GM06990 (cell line): ENCODE measurements at regions not wholly inside any gene's neighbourhood (a gene's known extent, or its start where the extent isn't known, plus 50 kb on each side); places are given as distances from the start of the nearest gene placed in this dataset.

ENCODE experiments used
- DNase-seq: peaks from one replicate; pipeline ENCODE4 v3.0.0-alpha.2; 2011; ENCODE audit not compliant: insufficient read length; ENCODE audit errors: extremely low read depth
- H3K27me3 ChIP-seq: replicated peaks from 2 replicates; pipeline ENCODE4 v1.6.0; 2011; ENCODE audit warnings: low read length; ENCODE audit not compliant: control insufficient read depth, insufficient read depth
- H3K36me3 ChIP-seq: 2 replicates; pipeline ENCODE4 v1.5.1; 2011; ENCODE audit warnings: low read length; ENCODE audit not compliant: control insufficient read depth, insufficient read depth
- H3K4me3 ChIP-seq: replicated peaks from 2 replicates; pipeline ENCODE4 v1.5.1; 2011; ENCODE audit warnings: low read depth, mild to moderate bottlenecking, control low read depth, low read length
- TF ChIP-seq, protein P1 (sequence below): IDR thresholded peaks from 2 replicates; pipeline ENCODE4 v1.5.1; 2011; ENCODE audit warnings: low read length, control low read depth, mild to moderate bottlenecking, inconsistent platforms; ENCODE audit not compliant: insufficient read depth, poor library complexity, severe bottlenecking

DNA sequence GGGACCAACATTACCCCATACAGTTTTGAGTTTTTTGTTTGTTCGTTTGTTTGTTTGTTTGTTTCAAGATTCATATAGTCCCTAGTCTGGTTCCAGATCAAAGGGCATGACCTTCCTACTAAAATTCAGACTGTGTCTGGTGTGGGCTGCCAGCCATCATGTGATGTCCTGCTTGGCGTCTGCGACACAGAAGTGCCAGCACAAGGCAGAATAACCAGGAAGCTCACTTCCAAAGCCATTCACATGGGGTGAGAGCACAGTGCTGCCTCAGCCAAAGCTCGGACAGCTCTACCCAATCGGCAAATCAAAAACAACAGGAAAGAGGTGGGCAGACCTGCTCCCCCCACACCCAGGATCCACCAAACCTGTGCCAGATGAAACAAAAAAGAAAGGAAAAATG lies 142.6 kb upstream of the THBS1 start:
- H3K27me3 ChIP-seq: no peaks in the 10 kb centered on the region; the same call in 1 of the 2 replicates
- no peak for DNase-seq
- TF ChIP-seq, protein P1, sequence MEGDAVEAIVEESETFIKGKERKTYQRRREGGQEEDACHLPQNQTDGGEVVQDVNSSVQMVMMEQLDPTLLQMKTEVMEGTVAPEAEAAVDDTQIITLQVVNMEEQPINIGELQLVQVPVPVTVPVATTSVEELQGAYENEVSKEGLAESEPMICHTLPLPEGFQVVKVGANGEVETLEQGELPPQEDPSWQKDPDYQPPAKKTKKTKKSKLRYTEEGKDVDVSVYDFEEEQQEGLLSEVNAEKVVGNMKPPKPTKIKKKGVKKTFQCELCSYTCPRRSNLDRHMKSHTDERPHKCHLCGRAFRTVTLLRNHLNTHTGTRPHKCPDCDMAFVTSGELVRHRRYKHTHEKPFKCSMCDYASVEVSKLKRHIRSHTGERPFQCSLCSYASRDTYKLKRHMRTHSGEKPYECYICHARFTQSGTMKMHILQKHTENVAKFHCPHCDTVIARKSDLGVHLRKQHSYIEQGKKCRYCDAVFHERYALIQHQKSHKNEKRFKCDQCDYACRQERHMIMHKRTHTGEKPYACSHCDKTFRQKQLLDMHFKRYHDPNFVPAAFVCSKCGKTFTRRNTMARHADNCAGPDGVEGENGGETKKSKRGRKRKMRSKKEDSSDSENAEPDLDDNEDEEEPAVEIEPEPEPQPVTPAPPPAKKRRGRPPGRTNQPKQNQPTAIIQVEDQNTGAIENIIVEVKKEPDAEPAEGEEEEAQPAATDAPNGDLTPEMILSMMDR: no peak
- H3K4me3 ChIP-seq: no peak overlapping the region
- no peaks in the 10 kb centered on the region for H3K36me3 ChIP-seq

DNA sequence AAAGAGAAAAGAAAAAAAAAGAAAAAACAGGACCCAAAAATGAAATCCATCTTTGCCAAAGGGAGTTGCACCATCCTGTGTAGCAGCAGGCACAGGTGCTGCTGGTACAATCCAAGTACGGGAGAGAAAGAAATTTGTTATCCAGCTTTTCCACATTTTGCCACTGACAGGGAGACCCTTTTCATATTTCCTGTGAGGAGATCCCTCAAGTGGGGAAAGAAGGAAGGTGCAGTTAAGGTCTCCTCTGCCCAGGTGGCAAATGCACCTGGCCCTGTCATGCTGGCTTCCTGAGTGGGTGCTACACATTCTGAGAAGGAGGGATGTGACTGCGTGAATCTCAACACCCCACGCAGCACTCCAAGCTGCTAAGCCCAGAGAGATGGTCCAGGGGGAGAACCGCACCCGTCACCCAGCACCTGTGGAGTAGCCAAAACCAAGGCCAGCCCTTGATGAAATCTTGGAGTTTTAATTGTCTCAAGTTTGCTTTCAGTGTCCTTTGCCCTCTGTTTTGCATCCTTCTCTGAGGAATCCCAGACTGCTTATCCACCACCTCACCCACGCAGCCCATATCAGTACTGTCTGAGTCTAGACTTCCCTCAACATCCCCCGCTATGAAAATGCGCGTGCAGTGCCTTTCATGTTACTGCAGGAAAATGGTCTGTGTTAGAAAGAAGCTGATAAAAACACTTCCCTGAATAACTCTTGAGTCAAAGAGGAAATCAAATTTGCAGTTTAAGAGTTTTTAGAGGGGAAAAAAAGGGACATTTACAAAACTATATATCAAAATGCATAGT lies 141.9 kb upstream of the THBS1 start:
- Histone ChIP-seq H3K27me3 (no peaks in the 10 kb centered on the region; the same call in 1 of the 2 replicates), H3K36me3 (no peaks in the 10 kb centered on the region), H3K4me3 (no peak overlapping the region)
- DNase-seq: no peak
- TF ChIP-seq, protein P1: no peak

DNA sequence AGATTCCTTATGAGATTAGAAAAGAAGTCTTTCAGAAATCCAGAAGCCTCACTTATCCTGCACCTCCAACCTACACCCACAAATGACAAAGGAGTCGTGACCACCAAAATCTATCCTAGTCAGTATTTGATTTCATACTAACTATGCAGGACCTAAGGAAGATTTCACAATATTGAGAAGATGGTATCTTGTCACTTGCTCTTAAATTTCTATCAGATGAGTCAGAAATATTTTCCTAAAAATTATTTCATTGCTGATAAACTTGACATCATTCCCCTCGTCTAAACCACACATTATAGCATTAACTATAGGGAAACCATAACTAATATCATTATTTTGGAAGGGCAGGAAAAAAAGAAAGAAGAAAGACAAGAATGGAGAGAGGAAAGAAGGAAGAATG lies 138.0 kb upstream of the THBS1 start:
- Histone ChIP-seq H3K27me3 (no peaks in the 10 kb centered on the region; the same call in 1 of the 2 replicates), H3K4me3 (no peak overlapping the region), H3K36me3 (no peaks in the 10 kb centered on the region)
- TF ChIP-seq, protein P1: no peak
- no peak for DNase-seq

DNA sequence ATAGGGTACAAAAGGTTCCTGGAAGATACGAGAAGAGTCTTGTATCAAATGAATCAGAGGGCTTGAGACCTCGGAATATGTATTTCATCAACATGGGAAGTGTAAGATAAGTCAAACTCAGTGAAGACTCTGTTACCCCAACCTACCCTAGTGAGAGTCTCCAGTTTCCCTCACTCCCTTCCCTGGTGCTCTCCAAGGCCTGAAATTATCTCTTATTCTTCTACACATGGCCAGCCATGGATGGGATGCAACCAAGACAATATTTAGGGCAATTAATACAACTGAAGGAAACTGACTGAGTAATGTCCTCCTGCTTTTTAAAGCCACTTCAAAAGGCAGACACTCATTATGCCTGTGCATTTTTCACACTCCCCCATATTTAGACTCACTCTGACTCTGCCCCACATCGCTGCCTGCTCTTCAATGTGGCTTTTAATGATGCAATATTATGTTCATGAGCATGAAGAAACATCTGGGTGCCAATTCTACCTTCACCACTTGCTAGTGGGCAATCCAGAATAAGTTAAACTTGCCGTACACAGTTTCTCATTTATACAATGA lies 137.1 kb upstream of the THBS1 start:
- TF ChIP-seq, protein P1: no peak
- H3K4me3 ChIP-seq: no peak overlapping the region
- H3K27me3 ChIP-seq: no peaks in the 10 kb centered on the region; the same call in 1 of the 2 replicates
- DNase-seq: no peak
- H3K36me3 ChIP-seq: no peaks in the 10 kb centered on the region

DNA sequence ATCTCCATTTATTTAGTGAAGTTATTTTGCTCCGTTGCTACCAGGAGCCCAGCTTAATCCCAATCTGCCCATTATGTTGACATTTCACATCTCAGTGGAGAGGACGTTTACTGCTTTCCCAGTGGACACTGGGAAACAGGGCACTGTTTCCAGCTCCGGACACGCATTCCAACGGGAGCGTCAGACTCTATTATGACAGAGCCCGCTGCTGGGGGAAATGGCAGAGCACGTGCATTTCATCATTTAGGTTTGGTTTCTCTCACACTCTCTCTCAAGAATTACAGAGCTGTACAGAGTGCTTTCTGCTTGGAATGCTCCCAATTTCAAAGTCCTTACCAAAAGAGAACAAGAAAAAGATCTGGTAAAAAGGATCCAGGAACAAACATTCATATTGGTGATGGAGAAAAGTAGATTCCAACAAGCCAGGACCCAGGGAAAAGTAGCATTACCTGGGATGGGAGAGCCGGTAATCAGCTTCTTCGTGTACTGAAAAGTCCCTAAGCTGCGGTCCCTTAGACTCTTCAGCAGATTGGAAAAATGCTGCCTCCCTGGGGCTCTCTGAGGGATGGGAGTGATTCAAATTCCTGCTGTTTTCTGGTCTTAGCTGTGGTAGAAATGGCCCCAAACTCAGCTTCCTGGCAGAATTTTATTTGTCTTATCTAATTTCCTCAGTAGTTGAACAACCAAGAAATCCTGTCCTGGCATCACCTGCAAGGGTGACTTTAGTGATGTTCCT lies 136.0 kb upstream of the THBS1 start:
- Histone ChIP-seq H3K27me3 (no peaks in the 10 kb centered on the region; the same call in 1 of the 2 replicates), H3K4me3 (no peak overlapping the region), H3K36me3 (no peaks in the 10 kb centered on the region)
- TF ChIP-seq, protein P1: no peak
- DNase-seq: no peak
